ENCODE measurements at regions not wholly inside any gene's neighbourhood (a gene's known extent, or its start where the extent isn't known, plus 50 kb on each side); places are given as distances from the start of the nearest gene placed in this dataset.
"Not testable (repeated sequence)": the region's sequence is repeated elsewhere in the genome, so short reads cannot be mapped to it uniquely, and the experiment has no call there.

DNA sequence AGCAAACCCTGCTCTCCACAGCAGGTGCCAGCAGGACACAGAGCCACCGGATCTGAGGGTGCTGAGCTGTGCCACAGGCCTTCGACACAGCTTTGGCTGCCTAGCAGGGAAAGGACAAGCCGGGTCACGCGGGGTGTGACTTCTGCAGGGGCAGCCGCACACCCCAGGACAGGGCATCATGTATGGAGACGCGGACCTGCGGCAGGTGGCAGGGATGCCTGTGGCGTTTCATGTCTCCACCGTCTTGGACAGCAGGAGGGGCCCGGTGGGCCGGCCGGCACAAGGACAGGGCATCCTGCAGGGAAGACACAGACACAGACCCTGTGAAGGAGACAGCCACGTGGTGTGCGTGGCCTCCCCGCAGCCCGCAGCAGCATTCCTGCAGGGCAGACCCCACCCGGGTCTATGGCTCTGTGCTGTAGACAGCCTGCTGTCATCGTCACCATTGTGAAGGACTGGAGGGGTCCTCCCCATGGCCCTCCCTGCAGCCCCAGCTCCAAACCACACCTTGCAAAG lies 109.2 kb downstream of the PDGFA start:
- no peak for DNase-seq

GRCh38 chr7:411116-411515 lies 108.5 kb downstream of the PDGFA start:
- not testable (repeated sequence) for DNase-seq

DNA sequence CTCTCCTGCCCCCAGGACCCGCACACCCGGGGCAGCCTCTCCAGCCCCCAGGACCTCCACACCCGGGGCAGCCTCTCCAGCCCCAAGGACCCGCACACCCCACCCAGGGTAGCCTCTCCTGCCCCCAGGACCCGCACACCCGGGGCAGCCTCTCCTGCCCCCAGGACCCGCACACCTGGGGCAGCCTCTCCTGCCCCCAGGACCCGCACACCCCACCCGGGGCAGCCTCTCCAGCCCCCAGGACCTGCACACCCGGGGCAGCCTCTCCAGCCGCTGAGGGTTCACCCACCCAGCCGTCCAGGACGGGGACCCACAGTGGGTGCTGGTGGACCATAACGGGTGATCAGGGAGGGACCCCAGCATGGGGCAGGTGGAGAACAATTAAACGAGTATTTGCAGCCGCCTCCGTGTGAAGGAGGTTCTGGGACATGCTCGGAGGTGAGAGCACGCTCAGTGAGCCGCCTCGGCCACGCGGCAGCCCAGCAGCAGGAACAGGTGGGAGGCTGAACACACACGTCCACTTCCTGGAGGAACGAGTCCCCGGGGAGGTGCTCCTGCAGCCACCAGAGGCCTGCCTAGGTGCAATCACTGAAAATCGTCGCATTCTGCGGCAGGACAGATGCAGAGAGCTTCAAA lies 107.9 kb downstream of the PDGFA start:
- no peak for DNase-seq

DNA sequence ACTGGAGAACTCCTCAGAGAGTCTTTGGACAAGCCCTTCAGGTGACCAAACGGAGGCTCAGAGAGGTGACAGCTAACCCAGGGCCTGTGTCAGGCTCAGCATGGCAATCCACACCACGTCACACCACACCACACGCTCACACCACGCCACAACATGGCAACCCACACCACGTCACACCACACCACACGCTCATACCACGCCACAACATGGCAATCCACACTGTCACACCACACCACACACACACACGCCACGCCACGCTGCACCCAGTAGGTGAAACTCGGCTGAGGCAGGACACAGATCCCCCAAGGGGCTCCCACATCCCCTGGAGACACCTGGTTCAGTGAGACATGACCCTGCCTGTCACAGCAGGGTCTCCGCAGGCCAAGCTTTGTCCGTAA lies 107.3 kb downstream of the PDGFA start:
- DNase-seq: no peak

GRCh38 chr7:414681-415560 lies 104.7 kb downstream of the PDGFA start:
- DNase-seq: no peak

GRCh38 chr7:415646-416525 lies 103.8 kb downstream of the PDGFA start:
- no peak for DNase-seq

GRCh38 chr7:416761-417624 lies 102.7 kb downstream of the PDGFA start:
- no peak for DNase-seq

GRCh38 chr7:417625-417889 lies 102.1 kb downstream of the PDGFA start:
- no peak for DNase-seq

DNA sequence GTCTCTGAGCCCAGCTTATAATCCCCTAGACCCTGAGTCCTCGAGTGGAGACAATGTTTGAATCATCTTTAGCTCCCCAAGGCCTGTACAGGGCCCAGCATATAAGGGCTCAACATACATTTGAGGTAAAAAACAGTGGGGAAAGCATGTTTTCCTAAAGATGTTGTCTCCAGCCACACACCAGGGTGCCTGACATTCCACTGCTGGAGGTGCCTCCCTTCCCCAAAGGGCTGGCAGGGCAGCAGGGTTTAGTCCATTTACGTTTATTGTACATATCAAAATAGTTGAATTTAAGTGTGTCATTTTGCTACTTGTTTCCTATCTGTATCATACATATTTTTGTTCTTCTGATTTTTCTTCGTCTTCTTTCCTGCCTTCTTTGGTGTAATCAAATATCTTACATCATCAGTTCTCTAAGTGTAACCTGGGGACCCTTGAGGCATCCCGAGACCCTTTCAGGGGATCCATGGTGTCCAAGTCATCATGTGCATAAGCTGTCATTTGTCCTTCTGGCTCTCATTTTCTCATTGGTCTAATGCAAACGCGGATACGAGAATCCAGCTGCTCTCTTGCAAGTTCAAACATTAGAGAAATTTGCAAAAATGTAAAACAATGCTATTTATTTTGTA lies 101.6 kb downstream of the PDGFA start:
- DNase-seq: no peak

DNA sequence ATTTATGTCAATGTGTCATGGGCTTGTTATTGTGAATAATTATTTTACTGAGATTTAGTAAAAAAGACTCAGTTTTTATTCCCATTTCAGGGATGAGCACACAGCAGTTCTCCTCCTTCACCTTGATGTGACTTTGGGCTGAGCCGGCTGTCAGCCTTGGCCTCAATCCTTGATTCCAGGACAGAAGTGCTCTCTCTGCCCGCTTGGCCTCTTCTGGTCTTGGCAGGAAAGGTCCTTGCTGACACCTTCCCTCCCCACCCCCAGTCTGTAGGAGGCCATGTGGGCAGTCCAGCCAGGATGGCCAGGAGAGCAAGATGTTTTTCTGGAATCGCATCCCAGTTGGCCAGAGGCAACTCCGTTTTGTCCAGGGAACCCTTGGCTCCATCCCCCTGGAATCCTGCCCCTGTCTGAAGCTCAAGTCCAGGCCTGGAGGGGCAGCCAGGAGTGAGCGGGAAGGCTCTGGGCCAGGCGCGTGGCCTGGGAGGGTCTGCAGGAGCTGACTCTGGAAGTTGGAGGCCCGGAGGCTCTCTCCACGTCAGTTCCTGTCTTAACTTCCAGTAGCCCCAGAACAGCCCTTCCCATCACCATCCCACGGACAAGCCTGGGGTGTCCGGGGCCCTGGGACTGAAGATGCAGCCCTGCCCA lies 100.9 kb downstream of the PDGFA start:
- no peak for DNase-seq

- no peak for DNase-seq
Measured at GRCh38 chr7:420142-421093, 99.2 kb downstream of the PDGFA start.

DNA sequence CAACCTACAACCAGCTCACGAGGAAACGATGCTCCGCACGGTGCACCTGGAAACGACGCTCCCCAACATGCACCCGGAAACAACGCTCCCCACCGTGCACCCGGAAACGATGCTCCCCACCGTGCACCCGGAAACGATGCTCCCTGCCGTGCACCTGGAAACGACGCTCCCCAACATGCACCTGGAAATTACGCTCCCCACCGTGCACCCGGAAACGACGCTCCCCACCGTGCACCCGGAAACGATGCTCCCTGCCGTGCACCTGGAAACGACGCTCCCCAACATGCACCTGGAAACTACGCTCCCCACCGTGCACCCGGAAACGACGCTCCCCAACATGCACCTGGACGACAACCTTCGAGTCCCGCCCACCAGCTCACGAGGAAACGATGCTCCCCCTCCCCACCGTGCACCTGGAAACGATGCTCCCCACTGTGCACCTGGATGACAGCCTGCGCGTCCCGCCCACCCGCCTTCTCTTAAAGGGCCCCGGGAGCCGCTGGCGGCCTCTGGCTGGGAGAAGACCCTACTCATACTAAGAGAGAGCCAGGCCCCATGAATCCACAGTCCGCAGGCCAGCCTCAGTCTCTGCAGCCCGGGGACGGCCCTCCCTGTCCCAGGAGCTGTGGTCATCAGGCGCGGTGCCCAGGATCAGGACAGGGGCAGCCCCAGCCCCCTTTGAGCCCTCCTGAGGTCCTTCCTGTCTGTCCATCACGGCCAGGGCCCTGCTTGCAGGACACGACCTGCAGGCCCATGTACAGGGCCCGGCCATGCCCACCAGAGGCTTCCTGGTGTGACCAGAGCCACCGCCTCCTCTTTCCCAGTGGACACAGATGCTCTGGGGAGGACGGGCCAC lies 98.3 kb downstream of the PDGFA start:
- no peak for DNase-seq

GRCh38 chr7:422191-422885 lies 97.3 kb downstream of the PDGFA start:
- no peak for DNase-seq

DNA sequence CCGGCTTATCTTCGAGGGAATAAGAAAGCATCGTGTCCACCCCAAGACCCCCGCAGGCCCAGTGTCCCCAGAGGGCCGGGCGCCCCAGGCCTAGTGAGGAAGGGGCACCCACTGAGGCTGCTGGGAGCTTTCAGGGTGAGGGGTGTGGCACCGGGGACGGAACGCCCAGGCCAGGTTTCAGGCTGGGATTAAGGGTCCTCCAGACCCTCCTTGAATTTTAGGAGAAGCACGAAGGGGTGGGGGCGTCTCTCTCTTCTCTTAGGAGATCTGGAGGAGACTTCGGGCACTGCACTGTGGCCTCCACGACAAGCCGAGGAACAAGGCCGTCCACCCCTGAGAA lies 96.8 kb downstream of the PDGFA start:
- no peak for DNase-seq

DNA sequence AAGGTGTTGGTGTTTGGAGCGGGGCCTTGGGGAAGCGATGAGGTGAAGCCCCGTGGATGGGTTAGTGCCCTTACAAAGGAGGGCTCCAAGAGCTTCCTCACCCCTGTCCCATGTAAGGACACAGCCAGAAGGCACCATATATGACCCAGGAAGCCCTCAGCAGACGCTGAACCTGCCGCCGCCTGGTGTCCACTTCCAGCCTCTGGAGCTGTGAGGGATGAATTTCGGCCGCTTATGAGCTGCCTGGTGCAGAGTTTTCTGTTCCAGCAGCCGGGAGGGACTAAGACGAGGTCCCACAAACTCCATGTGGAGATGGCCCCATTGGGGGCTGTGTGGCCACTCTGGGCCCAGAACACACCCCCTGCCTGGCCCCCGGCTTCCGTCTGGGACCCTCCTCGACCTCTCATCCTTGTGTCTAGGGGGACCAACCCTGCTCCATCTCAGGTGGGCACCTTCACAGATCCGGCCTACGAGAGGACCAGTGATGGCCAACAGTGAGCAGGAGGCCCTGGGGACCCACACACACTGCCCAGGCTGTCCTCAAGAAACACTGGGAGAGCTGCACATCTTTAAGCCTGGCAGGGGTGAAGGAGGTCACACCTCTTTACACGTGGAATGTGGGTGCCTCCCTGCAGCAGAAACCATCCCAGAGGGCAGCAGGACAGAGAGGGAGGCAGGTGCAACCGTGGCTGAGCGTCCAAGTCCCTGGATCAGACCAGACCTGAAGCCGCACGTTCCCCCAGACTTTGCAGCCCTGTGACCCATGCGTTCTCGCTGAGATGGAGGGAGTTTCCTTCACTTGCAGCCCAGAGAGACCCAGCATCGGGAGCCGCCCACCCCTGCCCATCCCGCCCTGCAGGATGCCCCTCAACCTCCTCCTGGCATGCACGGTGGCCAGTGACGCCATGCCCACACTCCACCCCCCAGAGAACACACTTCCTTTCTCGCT lies 96.1 kb downstream of the PDGFA start:
- DNase-seq: no peak

- DNase-seq: no peak
Measured at GRCh38 chr7:424301-424935, 95.2 kb downstream of the PDGFA start.
